PFSK-1 (cell line): ENCODE measurements at regions not wholly inside any gene's neighbourhood (a gene's known extent, or its start where the extent isn't known, plus 50 kb on each side); places are given as distances from the start of the nearest gene placed in this dataset.

Source experiments
- FOXP2 ChIP-seq: optimal IDR thresholded peaks from 2 replicates; pipeline ENCODE3; 2011; ENCODE audit warnings: borderline replicate concordance, control low read depth, inconsistent platforms; ENCODE audit not compliant: insufficient read depth; ENCODE audit errors: extremely low read length, extremely low read depth
- POLR2AphosphoS5 ChIP-seq: IDR thresholded peaks from 2 replicates; pipeline ENCODE4 v1.6.1; 2012; ENCODE audit warnings: low read depth, mild to moderate bottlenecking, control low read depth, low read length, moderate library complexity
- REST ChIP-seq, 2 experiments: IDR thresholded peaks; 2 replicates each; pipeline versions ENCODE4 v1.6.1 to v1.8.0; 2011 to 2012; ENCODE audit warnings: low read depth in 2 of 2, low read length in 2 of 2, control low read depth in 1 of 2, inconsistent platforms in 1 of 2, mild to moderate bottlenecking in 1 of 2, moderate library complexity in 1 of 2; ENCODE audit not compliant: insufficient read depth in 1 of 2

- TF ChIP-seq POLR2AphosphoS5 (no peak), FOXP2 (no peak), REST (IDR thresholded peaks at IDR 0.05; ENCODE audit: insufficient read depth in 1 of 2, low read depth in 2 of 2, low read length in 2 of 2) (no peak)
These were observed 268.4 kb downstream of the METTL4 start for GRCh38 chr18:2302628-2303516.
